AG09319 (cell line): ENCODE measurements at regions not wholly inside any gene's neighbourhood (a gene's known extent, or its start where the extent isn't known, plus 50 kb on each side); places are given as distances from the start of the nearest gene placed in this dataset.

Experiments used
- DNase-seq: peaks from one replicate; pipeline ENCODE4 v3.0.0-alpha.2; 2010; ENCODE audit warnings: low read depth; ENCODE audit errors: extremely low read depth
- TF ChIP-seq, protein P1 (sequence below): IDR thresholded peaks from 2 replicates; pipeline ENCODE4 v1.5.1; 2011; ENCODE audit warnings: low read depth, mild to moderate bottlenecking, inconsistent platforms, low read length, moderate library complexity

DNA sequence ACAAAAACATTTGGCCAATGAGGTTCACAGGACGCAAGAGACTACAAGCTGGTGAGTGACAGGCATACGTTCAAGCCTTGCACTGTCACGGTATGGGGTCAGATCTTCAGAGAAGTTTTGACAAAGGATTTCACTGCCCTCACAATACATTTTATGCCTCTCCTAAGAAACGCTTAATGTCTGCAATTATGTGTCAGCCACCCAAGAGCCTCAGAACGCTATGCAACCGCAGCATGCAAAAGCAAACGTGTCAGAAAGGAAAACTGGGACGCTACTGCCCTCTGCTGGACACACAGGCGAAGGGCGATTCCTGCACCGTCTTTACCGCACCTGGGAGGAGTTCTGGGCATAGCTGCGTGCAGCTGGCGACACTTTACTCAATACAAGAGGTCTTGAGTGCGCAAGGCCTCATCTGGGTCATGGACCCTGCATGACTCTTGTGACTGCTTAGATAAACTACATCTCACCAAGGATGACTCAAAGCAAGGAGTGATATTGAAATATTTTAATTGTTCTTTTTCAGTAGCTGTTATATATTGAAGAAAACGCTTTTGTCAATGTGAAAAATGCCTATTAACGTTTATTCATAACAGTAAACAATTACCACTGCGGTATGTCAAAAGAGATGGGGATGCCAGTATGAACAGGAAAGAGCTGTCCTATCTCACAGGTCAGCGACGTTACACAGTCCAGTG lies 147.6 kb upstream of the FRG1 start:
- no peak for DNase-seq
- TF ChIP-seq, protein P1, sequence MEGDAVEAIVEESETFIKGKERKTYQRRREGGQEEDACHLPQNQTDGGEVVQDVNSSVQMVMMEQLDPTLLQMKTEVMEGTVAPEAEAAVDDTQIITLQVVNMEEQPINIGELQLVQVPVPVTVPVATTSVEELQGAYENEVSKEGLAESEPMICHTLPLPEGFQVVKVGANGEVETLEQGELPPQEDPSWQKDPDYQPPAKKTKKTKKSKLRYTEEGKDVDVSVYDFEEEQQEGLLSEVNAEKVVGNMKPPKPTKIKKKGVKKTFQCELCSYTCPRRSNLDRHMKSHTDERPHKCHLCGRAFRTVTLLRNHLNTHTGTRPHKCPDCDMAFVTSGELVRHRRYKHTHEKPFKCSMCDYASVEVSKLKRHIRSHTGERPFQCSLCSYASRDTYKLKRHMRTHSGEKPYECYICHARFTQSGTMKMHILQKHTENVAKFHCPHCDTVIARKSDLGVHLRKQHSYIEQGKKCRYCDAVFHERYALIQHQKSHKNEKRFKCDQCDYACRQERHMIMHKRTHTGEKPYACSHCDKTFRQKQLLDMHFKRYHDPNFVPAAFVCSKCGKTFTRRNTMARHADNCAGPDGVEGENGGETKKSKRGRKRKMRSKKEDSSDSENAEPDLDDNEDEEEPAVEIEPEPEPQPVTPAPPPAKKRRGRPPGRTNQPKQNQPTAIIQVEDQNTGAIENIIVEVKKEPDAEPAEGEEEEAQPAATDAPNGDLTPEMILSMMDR: peak; percentile 69

DNA sequence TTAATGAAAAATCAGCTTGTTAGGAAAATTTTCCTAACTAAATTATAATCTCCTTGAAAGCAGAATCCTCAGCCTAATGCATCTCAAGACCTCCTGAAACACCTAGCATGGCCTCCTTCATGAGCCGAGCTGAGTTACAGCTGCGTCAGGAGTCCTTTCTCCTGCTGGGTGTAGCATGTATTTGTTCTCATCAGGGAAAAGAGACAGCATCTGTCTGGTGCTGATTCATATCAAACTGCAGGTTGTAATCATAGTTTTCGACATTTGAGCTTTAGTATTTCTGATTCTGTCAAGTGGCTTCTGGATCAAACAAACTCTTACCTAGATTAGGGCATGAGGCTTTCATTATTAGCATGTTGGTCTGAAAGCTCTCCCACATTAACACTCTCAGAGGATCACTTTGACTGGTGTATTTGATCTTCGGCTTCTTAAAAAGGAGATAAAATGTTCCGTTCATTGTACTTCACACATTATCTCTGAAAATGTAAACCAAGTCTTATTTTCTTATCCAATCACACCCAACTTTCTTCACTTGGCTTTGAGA lies 140.1 kb upstream of the FRG1 start:
- TF ChIP-seq, protein P1: no peak
- no peak for DNase-seq

DNA sequence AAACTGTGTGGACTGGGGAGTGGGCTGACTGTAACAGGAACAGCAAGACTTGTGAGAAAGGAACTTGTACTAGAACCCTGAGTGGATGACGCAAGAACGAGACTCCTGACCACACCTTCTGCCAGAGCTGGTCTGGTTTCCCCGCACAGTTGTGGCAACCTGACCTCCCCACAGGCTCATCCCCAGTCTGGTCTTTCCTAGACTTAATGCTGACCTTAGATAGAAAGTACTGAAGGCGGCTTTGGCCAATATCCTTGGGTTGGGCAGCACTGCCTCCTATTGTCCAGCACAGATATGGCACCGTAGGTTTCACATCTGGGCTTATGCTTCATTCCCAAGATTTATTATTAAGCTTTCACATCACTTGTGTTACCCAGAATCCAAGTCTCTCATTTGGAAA lies 137.8 kb upstream of the FRG1 start:
- DNase-seq: no peak
- TF ChIP-seq, protein P1: no peak

DNA sequence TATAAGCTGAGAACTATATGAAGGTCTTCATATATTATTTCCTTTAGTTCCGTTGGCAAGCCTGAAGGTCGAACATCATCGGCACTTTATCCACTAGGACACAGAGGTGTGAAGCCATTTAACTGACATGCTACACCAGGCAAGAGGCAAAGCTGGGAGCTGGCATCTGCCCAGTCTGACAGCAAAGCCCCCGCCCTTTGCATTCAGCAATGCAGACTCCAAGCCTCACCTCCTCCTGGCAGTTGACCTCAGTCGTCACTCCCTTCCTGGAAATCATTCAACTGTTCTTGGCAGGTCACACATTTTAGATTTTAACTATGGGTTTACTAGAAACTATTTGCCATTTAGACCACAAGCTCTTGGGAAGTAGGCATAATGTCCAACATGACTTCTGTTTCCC lies 135.8 kb upstream of the FRG1 start:
- TF ChIP-seq, protein P1: no peak
- no peak for DNase-seq

DNA sequence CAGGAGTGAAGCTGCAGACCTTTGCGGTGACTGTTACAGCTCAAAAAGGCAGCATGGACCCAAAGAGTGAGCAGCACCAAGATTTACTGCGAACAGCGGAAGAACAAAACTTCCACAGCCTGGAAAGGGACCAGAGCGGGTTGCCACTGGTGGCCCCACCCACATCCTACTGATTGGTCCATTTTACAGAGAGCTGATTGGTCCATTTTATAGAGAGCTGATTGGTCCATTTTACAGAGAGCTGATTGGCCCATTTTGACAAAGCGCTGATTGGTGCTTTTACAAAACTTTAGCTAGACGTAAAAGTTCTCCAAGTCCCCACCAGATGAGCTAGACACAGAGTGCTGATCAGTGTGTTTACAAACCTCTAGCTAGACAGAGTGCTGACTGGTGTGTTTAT lies 134.2 kb upstream of the FRG1 start:
- TF ChIP-seq, protein P1: no peak
- no peak for DNase-seq

DNA sequence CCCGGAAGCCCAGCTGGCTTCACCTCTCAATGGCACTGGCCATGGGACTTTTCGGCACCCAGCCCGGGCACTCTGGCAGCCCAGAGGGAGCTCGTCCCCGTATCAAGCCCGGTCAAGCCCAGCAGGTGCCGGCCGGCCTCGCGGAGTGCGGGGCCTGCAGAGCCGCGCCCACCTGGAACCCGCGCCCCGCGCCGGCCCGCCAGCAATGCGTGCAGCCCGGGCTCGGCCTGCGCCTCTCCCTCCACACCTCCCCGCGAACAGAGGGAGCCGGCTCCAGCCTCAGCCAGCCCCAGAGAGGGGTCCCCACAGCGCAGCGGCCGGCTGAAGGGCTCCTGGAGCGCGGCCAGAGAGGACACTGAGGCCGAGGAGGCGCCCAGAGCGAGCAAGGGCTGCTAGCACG lies 133.6 kb upstream of the FRG1 start:
- no peak for DNase-seq
- TF ChIP-seq, protein P1: no peak

DNA sequence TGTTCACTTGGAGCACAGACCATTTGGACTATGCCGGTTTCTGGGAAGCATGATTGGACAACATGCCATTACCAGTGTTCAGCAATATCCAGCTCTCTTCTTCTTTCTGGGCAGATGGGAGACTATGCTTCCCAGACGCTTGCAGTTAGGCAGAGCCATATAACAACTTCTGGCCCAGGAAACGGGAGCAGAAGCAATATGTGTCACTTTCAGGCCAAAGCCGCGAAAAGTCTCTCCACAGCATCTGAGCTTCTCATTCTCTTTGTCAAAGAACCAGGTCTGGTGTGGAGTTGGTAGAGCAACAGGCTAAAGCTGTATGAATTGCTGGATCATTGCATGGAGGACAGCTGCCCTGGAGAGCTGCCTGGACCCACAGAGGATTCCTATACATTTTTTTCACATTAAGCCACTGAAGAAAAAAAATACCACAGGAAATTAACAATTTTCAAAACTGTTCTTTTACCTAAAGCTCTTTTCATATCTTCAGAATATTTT lies 131.4 kb upstream of the FRG1 start:
- TF ChIP-seq, protein P1: no peak
- DNase-seq: no peak
